OCI-LY7 (cell line): ENCODE measurements at regions not wholly inside any gene's neighbourhood (a gene's known extent, or its start where the extent isn't known, plus 50 kb on each side); places are given as distances from the start of the nearest gene placed in this dataset.

ENCODE experiments used
- BruUV-seq: library from RNA; stranded (reverse); fragments of 400-500 nt; replicated peaks from 2 replicates; lab custom pipeline; 2021; lab: Mats Ljungman, UMichigan
- CTCF ChIA-PET: fragments of 300-600 bp; sonication (Branson Sonifier 250); formaldehyde crosslinking; loops from one replicate; lab custom pipeline; 2022; ENCODE audit warnings: antibody characterized with exemption; ENCODE audit not compliant: unreplicated experiment; lab: Charles Lee
- POLR2A ChIA-PET: fragments of 300-600 bp; sonication (Branson Sonifier 250); formaldehyde crosslinking; loops from one replicate; lab custom pipeline; 2022; ENCODE audit warnings: antibody characterized with exemption; lab: Charles Lee
- DNase-seq: peaks from one replicate; pipeline ENCODE4 v3.0.0-alpha.2; 2015; ENCODE audit warnings: low spot score
- H2AFZ ChIP-seq: fragments of 200-600 bp; sonication (generic), shearing (Covaris generic); 2 replicates; pipeline ENCODE4 v1.6.1; 2014; ENCODE audit warnings: mild to moderate bottlenecking, antibody characterized with exemption, low read length, moderate library complexity
- H3K27ac ChIP-seq: fragments of 200-600 bp; sonication (generic); 2 replicates; pipeline ENCODE4 v1.5.1; 2014; ENCODE audit warnings: mixed run types, low read depth, mild to moderate bottlenecking, moderate library complexity, low read length, inconsistent platforms; ENCODE audit not compliant: poor library complexity, severe bottlenecking
- H3K36me3 ChIP-seq: fragments of 200-600 bp; sonication (generic); 2 replicates; pipeline ENCODE4 v1.6.1; 2014; ENCODE audit warnings: mild to moderate bottlenecking, antibody characterized with exemption, low read length, moderate library complexity, mixed read lengths; ENCODE audit not compliant: insufficient read depth
- H3K4me1 ChIP-seq: fragments of 200-600 bp; sonication (generic); 2 replicates; pipeline ENCODE4 v1.5.1; 2014; ENCODE audit warnings: mild to moderate bottlenecking, low read length; ENCODE audit not compliant: insufficient read depth, poor library complexity, severe bottlenecking
- H3K4me2 ChIP-seq: fragments of 200-600 bp; sonication (generic); 2 replicates; pipeline ENCODE4 v1.6.1; 2014; ENCODE audit warnings: mild to moderate bottlenecking, low read length
- H3K4me3 ChIP-seq: fragments of 200-600 bp; sonication (generic); 2 replicates; pipeline ENCODE4 v1.5.1; 2014; ENCODE audit warnings: mild to moderate bottlenecking, low read depth, low read length; ENCODE audit not compliant: poor library complexity, severe bottlenecking
- H3K79me2 ChIP-seq: fragments of 200-600 bp; sonication (generic); 2 replicates; pipeline ENCODE4 v1.6.1; 2016; ENCODE audit warnings: low read depth, mild to moderate bottlenecking, low read length, moderate library complexity, mixed read lengths; ENCODE audit not compliant: insufficient read depth
- H3K9me2 ChIP-seq: fragments of 200-600 bp; sonication (generic); 2 replicates; pipeline ENCODE4 v1.6.1; 2016; ENCODE audit warnings: mild to moderate bottlenecking, low read length, mixed read lengths; ENCODE audit not compliant: insufficient read depth
- H3K9me3 ChIP-seq: fragments of 200-600 bp; sonication (generic); 2 replicates; pipeline ENCODE4 v1.6.1; 2014; ENCODE audit warnings: mild to moderate bottlenecking, mixed run types, low read length, mixed read lengths
- H4K20me1 ChIP-seq: fragments of 200-600 bp; sonication (generic); 2 replicates; pipeline ENCODE4 v1.6.1; 2014; ENCODE audit warnings: mild to moderate bottlenecking, antibody characterized with exemption, low read length, moderate library complexity, mixed read lengths; ENCODE audit not compliant: insufficient read depth
- CTCF ChIP-seq: fragments of 200-600 bp; sonication (generic); conservative IDR thresholded peaks from 2 replicates; pipeline ENCODE4 v1.5.1; 2014; ENCODE audit warnings: mild to moderate bottlenecking, antibody characterized with exemption, low read length, moderate library complexity, mixed read lengths
- EZH2phosphoT487 ChIP-seq: fragments of 200-600 bp; sonication (generic); IDR thresholded peaks from 2 replicates; pipeline ENCODE4 v1.6.1; 2018; ENCODE audit warnings: low read depth, borderline replicate concordance, mild to moderate bottlenecking, mixed run types, antibody characterized with exemption, low read length, moderate library complexity, mixed read lengths
- intact Hi-C: fragments of 100-400 bp; cut with micrococcal nuclease; formaldehyde crosslinking; loops from one replicate; pipeline ENCODE4 v1.10.0; 2022; ENCODE audit not compliant: unreplicated experiment

- no peaks in the 10 kb centered on the region for H3K4me1 ChIP-seq
- ChIA-PET CTCF (no interaction called here), POLR2A (no interaction called here)
- H3K27ac ChIP-seq: no peak overlapping the region
- no TSS peak for BruUV-seq
- no peaks in the 10 kb centered on the region for H3K79me2 ChIP-seq
- H3K36me3 ChIP-seq: no peaks in the 10 kb centered on the region
- no peak overlapping the region for H3K4me2 ChIP-seq
- 0 out of 2 replicates have a peak, but pooled peaks cover 7% of the 10 kb centered on the region for H3K9me3 ChIP-seq
- intact Hi-C loops: no loop called here
- no peaks in the 10 kb centered on the region for H4K20me1 ChIP-seq
- no peaks in the 10 kb centered on the region for H3K9me2 ChIP-seq
- H2AFZ ChIP-seq: no peak overlapping the region
- TF ChIP-seq EZH2phosphoT487 (no peak), CTCF (no peak)
- DNase-seq: no peak
- H3K4me3 ChIP-seq: no peak overlapping the region
Measured at GRCh38 chr14:28946267-28946666, 179.7 kb downstream of the FOXG1 start.

DNA sequence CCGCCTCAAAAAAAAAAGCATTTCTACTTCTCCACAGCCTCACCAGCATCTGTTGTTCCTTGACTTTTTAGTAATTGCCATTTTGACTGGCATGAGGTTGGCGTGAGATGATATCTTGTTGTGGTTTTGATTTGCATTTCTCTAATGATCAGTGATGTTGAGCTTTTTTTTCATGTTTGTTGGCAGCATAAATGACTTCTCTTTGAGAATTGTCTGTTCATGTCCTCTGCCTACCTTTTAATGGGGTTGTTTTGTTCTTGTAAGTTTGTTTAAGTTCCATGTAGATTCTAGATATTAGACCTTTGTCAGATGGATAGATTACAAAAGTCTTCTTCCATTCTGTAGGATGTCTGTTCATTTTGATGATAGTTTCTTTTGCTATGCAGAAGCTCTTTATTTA is 182.9 kb downstream of the FOXG1 start:
- Histone ChIP-seq H2AFZ (no peak overlapping the region), H3K4me2 (no peak overlapping the region), H4K20me1 (no peaks in the 10 kb centered on the region), H3K4me3 (no peak overlapping the region), H3K36me3 (no peaks in the 10 kb centered on the region), H3K4me1 (no peaks in the 10 kb centered on the region), H3K27ac (no peak overlapping the region), H3K9me3 (no peaks in the 10 kb centered on the region; the same call in 1 of the 2 replicates), H3K9me2 (no peaks in the 10 kb centered on the region), H3K79me2 (no peaks in the 10 kb centered on the region)
- no peak for DNase-seq
- CTCF ChIA-PET: no interaction called here
- POLR2A ChIA-PET: interaction anchor here (0.7 kb wide), 1 partner anchor 19 kb away, joined by 3 read pairs; no protein-coding TSS in a partner anchor
- no TSS peak for BruUV-seq
- TF ChIP-seq EZH2phosphoT487 (no peak), CTCF (no peak)
- intact Hi-C loops: no loop called here

DNA sequence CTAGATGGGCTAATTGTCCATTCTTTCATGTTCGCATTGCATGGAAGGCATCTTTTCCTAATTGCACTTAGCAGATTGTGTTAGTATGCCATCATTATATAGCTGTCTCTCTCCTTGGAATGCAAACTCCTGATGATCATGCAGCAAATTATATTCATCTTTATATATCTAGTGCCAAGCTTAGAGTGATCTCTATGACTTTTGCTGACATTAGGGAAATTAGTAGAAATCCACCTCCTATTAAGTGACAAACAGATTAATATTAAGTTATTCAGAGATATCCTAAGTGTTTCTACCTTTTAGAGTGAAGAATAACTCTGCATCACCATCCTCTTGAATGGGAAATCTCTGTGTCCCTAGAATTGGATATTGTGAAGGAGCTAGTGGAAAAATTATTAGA is 185.6 kb downstream of the FOXG1 start:
- no peak overlapping the region for H3K27ac ChIP-seq
- intact Hi-C loops: no loop called here
- no peak for DNase-seq
- H3K79me2 ChIP-seq: no peaks in the 10 kb centered on the region
- H3K4me1 ChIP-seq: no peaks in the 10 kb centered on the region
- H2AFZ ChIP-seq: no peak overlapping the region
- no peaks in the 10 kb centered on the region for H3K9me2 ChIP-seq
- H4K20me1 ChIP-seq: no peaks in the 10 kb centered on the region
- TF ChIP-seq EZH2phosphoT487: no peak
- no peak for TF ChIP-seq CTCF
- ChIA-PET CTCF (no interaction called here), POLR2A (interaction anchor here (0.6 kb wide), 1 partner anchor 41 kb away, joined by 5 read pairs; no protein-coding TSS in a partner anchor)
- H3K9me3 ChIP-seq: no peaks in the 10 kb centered on the region; the same call in 1 of the 2 replicates
- H3K4me3 ChIP-seq: no peak overlapping the region
- no TSS peak for BruUV-seq
- no peaks in the 10 kb centered on the region for H3K36me3 ChIP-seq
- no peak overlapping the region for H3K4me2 ChIP-seq
